Caki2 (cell line): ENCODE measurements at regions not wholly inside any gene's neighbourhood (a gene's known extent, or its start where the extent isn't known, plus 50 kb on each side); places are given as distances from the start of the nearest gene placed in this dataset.

Experiments
- DNase-seq: peaks from one replicate; pipeline ENCODE4 v3.0.0-alpha.2; 2015; ENCODE audit warnings: low read depth
- in situ Hi-C: cut with HindIII; loops from 2 replicates; pipeline ENCODE4 v1.10.0; 2016; ENCODE audit warnings: low sequenced_read_pairs, low pct_unique_long_range_greater_than_20kb, mixed read lengths

DNA sequence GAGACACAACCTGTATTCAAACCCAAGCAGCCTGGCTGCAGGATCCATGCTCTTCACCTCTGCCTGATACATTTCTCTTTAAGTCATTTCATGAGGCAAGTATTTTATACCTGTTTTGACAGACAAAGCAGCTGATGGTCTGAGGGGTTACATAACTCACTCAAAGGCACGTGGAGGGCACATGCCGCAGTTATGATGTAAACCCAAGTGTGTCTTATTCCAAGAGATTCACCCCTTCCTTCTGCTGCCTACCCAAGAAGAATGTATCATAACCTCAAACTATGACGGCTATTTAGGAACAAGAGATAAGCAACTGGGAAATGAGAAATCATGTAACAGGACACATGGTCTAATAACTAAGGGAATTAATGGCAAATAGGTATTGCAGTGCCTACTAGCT is 329.8 kb upstream of the TMPO start:
- in situ Hi-C loops, result no loop called here
- no peak for DNase-seq

DNA sequence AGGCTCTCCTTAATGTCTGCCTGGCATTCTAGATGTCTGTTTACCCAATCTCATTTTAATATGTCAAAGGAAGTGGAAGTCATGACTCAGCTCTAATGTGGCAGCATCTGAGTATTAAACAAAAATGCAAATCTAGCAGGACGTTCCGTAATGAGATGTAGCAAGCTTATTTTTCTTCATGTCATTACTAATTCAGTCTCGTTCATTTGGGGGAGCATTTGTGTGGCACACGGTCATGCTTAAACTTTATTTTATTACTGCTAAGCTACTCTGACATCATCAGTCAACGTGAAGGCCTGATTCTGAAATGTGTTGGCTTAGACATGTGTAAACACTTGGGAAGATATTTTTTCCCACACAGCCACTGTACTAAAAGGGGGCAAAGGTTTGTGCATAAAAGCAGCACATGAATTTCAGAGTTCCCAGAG is 326.7 kb upstream of the TMPO start:
- in situ Hi-C loops, result no loop called here
- no peak for DNase-seq

DNA sequence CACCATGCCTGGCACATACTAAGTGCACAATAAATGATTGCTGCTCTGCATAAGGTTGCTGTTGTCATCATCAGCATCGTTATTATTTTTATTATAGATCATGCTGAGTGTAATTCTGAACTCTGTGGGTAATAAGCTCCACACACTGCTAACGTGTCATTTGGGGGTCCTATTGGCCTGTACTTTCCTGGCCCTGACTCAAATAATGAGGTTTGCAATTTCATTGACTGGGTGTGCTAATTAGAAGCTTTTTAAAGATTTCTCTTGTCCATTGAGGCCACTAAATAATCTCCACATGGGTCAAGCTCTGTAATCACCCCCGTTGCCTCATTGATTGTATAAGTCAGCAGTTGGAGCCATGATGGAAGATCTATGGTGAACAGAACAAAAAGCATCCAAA is 320.8 kb upstream of the TMPO start:
- in situ Hi-C loops, result no loop called here
- DNase-seq, result no peak

DNA sequence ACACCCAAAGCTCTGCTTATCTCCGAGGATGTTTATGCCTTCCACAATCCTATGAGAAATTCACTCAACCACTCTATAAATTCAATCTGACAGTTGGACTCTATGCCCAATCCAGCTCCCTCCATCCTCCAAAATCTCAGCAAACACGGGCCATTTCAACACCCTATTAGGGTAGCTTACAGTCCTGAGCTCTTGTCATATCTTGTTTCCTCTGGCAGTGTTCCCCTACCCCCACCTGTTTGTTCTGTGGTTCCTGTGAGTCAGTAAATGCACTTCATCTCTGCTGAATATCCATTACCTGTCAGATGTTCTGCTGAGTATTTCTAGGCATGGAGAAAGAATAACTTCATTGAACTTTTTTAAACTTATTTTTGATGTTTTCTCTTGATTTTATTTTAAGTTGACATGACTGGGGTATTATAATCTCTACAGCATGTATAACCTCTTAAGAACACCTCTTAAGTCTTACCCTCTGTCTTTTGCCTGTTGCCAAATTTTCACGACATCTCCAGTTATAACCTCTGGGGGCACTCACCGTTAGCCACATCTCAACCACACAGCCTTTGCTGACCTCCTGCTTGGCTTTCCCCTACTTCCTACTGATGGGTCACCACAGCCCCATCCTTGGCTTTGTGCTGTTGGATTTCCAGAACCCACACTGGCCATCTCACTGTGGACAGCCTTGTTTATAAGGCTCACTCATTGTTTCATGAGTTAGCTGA is 317.0 kb upstream of the TMPO start:
- in situ Hi-C loops, result no loop called here
- DNase-seq, result no peak

DNA sequence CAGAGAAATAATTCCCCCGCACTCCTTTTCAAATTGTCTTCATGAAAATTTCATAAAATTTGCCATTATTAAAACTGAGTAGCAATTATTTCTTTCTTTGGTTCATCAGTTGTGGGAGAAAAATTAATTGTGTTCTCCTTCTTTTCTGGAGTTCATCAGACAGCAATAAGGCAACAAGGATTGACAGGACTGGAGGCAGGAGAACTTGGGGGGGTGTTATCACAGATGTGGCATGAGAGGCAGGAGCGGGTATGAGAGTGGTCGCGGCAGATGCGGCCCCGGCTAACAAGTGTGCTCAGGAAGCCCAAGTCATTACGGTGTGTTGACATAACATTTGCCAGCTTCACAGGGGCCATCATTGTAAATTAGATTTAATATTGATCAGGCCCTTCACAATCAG is 306.6 kb upstream of the TMPO start:
- in situ Hi-C loops, result no loop called here

DNA sequence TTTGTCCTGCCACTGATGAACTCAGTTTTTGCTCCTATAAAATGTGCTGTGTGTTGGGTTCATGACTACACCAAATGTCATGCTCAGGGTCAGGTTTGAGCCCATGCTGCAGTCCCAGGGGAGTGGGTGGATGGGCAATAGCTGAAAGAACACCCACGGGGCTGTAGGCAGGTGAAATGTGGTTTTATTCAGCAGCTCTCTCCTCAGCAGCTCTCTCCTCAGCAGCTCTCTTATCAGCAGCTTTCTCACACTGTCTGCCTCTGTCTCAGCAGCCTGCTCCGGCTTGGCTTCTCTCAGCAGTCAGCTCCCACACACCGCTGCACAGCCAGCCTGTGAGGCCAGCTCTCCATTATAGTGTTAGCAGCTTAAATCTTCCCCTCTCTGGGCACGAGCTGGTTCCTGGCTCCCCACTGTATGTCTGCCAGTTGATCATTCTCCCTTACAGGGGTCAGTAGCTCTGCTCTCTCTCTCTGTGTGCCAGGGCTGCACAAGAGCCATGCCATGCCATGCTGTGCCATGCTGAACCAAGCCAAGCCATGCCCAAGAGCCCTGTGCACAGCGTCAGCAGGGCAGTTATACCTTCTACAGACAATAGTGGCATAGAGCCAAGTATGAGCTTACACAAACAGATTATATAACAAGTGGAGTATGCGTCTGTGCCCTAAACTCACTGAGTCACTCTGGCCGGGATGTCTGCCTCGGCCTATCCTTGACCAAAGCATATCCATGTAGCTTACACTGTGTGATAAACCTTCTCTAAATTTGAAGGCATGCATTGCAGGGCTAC is 303.3 kb upstream of the TMPO start:
- peak; percentile 1 for DNase-seq
- in situ Hi-C loops, result no loop called here

More for the DNA sequence above, 306.6 kb upstream of the TMPO start:
- DNase-seq, result no peak

DNA sequence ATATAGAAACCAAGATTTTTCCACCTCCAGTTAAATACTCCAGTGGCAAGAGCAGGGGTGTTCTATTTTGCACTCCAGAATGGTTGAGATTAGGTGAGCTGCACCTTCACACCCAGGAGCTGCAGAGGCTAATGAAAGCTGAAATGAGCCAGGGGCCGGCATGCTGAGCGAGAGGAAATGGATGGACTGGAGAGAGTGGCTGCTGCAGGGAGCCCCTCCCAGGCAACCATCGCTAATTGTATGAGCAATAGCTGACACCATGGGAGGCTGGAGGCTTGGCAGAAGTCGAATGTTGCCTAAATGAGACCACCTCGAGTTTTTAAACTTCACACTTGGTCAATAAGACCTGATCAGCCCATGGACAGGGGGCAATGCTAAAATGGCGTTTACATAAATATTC is 301.8 kb upstream of the TMPO start:
- DNase-seq, result no peak
- in situ Hi-C loops, result no loop called here

DNA sequence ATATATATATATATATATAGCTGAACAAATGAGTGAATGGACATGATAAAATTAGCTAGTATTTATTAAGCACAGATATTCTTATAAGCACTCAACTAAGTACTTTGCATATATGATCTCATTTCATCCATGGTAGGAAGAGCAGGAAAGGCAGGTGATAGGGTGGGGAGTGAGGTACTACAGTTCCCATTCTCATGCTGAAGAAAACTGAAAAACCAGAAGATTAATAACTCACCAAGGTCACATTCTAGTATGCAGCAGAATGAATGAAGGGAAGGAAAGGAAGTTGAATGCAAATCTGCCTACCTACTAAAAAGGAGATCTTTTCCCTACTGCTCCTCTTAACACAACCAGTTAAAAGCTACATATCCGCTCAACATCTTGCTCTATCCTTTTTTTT is 298.1 kb upstream of the TMPO start:
- in situ Hi-C loops, result no loop called here
- no peak for DNase-seq

DNA sequence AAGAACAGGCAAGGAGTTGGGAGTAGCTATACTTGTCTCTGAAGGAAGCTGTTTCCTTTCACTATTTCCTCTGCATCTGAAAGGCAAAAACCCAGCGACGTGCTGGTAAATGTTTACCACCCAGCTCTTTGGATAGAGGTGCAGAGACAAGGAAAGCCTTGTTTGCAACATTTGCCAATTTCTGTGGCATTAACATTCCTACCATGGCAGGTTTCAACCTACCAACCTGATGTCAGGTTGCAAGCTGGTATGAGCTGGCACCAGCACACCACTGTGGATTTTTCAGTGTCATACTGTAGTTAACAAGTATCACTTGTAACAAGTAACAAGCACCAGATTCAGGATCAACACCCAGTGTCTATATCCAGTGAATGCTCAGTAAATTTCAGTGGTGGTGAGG is 294.8 kb upstream of the TMPO start:
- no peak for DNase-seq
- in situ Hi-C loops, result no loop called here

DNA sequence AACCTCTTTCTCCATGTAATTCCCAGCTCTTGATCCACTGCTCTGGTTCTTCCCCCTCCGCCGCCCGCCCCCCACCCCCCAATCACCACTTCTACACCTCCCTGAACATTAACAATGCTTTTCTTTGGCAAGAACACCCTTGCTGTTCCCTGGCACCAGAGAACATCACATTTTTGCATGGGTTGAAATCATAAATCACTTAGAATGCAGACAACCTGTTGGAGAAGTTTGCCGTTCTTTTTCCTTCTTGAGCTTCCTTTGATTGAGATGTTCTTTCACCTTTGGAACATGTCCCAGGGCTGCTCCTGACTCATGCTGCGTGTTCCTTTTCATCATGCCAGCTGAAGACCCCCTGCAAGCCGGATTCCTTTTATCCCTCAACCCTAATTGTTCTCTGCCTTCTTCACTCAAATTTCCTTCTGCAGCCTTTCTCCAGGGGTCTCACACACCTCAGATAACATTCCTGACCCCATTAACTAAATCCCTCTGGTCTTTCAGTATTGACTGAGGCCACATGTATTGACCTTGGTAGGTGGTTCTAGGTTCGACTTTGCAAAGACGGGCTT is 294.1 kb upstream of the TMPO start:
- no peak for DNase-seq
- in situ Hi-C loops, result no loop called here

DNA sequence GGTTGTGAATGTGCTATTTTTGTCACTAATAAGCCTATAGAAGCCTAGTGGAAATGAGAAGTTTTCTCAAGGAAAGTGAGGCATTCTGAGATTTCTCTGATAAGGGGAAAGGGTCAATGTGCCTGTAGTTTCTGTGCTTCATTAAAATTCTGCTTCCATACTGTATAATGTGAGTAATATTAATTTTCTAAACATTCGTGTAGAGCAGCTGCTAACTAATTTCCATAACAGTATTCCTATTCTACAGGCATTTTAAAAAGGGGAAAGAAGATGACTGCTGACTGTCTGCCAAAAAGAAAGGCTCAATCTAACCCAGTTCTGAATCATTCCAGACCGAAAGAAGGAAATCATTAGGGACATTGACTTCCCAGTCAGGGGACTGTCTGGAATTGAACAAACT is 293.3 kb upstream of the TMPO start:
- no peak for DNase-seq
- in situ Hi-C loops, result no loop called here

DNA sequence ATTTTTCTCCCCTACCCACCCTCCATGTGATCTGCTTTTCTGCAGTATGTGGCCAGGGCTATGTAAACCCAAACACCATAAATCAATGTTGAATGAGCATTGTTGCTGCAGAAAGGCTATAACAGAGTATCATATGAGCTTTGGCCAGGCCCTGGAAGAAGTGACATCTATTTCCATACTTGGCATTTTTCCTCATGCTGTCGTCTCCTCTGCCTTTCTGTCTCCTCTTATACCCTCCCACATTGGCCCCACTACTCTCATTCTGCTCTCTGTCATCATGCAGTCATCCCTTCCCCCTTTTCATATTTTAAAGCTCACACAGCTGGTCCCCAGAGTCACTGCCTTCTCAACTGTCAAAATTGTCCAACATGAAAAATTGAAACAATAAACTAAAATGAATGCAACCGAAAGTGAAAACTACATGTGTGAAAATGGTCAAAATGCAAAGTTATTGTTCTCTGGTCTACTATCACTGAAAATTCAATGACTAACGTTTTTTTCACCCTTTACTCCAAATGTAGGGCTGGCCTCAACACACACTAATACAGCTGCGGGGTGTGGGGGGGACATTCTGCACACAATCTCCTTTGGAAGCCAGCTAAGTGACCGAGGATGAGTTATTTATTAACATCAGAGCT is 290.7 kb upstream of the TMPO start:
- no peak for DNase-seq
- in situ Hi-C loops, result no loop called here

DNA sequence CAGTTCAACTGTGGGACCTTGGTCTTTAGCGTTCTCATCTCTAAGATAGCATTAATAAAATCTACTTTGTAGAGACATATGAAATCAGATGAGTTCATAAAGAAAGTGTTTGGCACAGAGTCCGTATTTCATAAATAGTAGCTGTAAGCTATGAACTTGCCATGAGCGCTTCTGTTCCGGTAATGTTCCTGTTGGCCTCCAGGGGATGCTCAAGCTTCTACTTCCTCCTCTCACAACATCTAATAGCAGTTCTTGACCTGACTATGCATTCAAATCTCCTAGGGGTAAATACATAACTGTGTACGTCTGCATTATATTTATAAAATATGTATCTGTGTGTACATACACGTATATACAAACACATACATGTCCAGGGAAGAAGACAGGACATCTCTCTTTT is 288.2 kb upstream of the TMPO start:
- in situ Hi-C loops, result no loop called here
- DNase-seq, result no peak

DNA sequence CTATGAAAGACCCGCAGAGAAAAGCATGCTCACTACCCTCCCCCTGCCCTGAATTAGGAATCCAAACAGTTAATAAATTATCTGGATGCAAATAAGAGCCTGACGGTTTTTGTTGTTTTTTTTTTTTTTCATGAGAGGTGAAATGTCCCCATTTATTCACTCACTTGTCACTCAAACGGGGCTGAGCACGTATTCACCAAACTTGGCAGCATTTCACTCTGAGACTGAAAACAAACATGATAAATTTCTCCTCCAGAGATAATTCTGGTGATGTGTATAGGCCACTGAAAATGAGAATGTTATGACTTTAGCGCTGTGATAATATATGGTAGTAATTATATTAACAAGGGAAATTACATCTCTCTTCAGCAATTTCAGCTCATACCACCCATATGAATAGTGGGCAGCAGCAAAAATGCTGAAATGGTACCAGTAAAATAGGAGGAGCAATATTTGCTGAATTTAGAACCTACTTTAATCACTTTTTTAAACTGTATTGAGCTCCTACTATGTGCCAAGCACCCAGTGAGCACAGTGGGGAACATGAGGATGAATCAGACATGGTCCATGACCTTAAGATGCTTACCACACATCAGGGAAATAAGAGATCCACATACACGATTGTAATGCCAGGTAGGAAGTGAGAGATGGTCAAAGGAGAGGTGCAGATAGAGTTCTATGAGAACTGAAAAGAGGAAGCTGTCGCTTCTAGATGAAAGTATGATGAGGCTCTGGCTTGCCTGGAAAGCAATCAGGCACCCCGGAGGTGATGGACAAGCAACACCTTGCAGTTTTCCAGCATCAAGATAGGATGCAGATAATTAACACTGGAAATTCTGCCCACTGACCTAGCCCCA is 286.5 kb upstream of the TMPO start:
- DNase-seq, result no peak

DNA sequence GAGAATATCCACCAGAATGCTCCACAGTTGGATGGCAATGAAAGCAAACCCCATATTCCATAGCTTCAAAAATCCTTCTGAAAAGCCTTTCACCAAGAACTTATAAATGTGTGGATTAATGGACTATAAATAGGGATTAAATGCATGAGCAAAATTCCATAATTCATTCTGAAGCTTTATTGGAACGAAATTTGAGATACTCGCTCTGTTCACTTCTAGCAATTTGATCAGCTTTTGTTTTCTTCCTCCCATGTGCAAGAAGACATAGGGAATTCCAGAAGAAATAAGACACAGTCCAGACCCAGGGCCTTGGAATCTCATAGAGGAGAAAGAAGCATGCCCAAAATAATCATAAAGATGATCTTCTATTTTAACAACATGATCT is 285.9 kb upstream of the TMPO start:
- DNase-seq, result no peak
- in situ Hi-C loops, result no loop called here

More for the DNA sequence above, 286.5 kb upstream of the TMPO start:
- in situ Hi-C loops, result no loop called here

DNA sequence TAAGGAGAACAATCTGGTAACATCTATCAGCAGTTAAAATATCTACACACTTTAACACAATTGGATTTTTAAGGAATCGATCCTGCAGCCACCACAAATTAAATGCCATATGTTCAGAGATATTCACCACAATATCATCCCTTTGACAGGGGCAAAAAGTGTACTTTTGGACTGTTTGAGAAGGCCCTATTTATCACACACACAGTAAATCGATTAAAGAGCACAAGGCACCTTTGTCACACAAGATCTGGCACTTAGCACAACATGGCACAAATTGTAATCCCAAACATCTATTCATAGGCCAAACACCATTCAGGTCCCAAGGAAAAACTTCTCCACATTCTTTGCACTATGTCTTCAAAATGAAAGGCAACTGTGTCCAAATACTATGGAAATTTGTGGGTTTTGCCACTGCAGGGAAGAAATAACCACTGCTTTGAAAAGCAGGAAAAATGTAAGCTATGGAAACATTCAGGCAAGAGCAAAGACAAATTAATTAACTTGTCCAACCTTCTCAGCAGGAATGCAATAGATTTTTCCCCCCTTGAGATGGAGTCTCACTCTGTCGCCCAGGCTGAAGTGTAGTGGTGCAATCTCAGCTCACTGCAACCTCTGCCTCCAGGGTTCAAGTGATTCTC is 282.5 kb upstream of the TMPO start:
- DNase-seq, result no peak
- in situ Hi-C loops, result no loop called here

DNA sequence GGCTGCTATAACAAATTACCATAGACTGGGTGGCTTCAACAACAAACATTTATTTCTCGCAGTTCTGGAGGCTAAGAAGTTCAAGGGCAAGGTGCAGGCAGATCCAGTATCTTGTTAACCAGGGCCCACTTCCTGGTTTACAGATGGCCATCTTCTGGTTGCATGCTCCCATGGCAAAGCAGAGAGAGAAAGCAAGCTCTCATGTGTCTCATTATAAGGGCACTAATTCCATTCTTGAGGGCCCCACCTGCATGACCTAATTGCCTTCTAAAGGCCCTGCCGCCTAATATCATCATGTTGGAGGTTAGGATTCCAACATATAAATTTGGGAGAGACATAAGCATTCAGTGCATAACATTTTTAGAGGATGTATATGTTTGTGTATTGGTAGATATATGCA is 280.1 kb upstream of the TMPO start:
- no peak for DNase-seq
- in situ Hi-C loops, result no loop called here
